HEK293T (cell line): ENCODE measurements at regions not wholly inside any gene's neighbourhood (a gene's known extent, or its start where the extent isn't known, plus 50 kb on each side); places are given as distances from the start of the nearest gene placed in this dataset.

Source experiments
- CTCF ChIA-PET: fragments of 350-600 bp; formaldehyde crosslinking; extraction: SDS; loops from one replicate; lab custom pipeline; 2021; ENCODE audit warnings: antibody characterized with exemption, inconsistent platforms; lab: Yijun Ruan, JAX
- POLR2A ChIA-PET: fragments of 350-600 bp; formaldehyde crosslinking; extraction: SDS; loops from one replicate; lab custom pipeline; 2020; ENCODE audit warnings: antibody characterized with exemption, inconsistent platforms; lab: Yijun Ruan, JAX
- DNase-seq: peaks from one replicate; pipeline ENCODE4 v3.0.0; 2012; ENCODE audit warnings: mixed read lengths; ENCODE audit errors: extremely low spot score
- ARNT ChIP-seq: fragments of 450-650 bp; IDR thresholded peaks from 2 replicates; pipeline ENCODE4 v1.6.1; 2017; ENCODE audit warnings: mild to moderate bottlenecking
- BHLHE40 ChIP-seq: fragments of 450-650 bp; IDR thresholded peaks from 2 replicates; pipeline ENCODE4 v1.6.1; 2016; ENCODE audit warnings: mild to moderate bottlenecking, moderate library complexity, borderline replicate concordance
- CTBP1 ChIP-seq: fragments of 450-650 bp; IDR thresholded peaks from 2 replicates; pipeline ENCODE4 v1.6.1; 2016; ENCODE audit warnings: borderline replicate concordance
- ELF4 ChIP-seq: fragments of 450-650 bp; IDR thresholded peaks from 2 replicates; pipeline ENCODE4 v1.6.1; 2017; ENCODE audit warnings: antibody characterized with exemption
- FOXA1 ChIP-seq: fragments of 450-650 bp; IDR thresholded peaks from 2 replicates; pipeline ENCODE4 v1.6.1; 2016; ENCODE audit warnings: mild to moderate bottlenecking
- FOXK2 ChIP-seq: fragments of 450-650 bp; IDR thresholded peaks from 2 replicates; pipeline ENCODE4 v1.6.1; 2016; ENCODE audit warnings: mild to moderate bottlenecking
- FOXM1 ChIP-seq: fragments of 450-650 bp; IDR thresholded peaks from 2 replicates; pipeline ENCODE4 v1.6.1; 2017; ENCODE audit warnings: mild to moderate bottlenecking, borderline replicate concordance
- HDGF ChIP-seq: fragments of 450-650 bp; IDR thresholded peaks from 2 replicates; pipeline ENCODE4 v1.6.1; 2017; ENCODE audit warnings: antibody characterized with exemption, borderline replicate concordance
- L3MBTL2 ChIP-seq: fragments of 450-650 bp; conservative IDR thresholded peaks from 2 replicates; pipeline ENCODE4 v1.6.1; 2016; ENCODE audit warnings: mild to moderate bottlenecking
- LEF1 ChIP-seq: fragments of 450-650 bp; IDR thresholded peaks from 2 replicates; pipeline ENCODE4 v1.6.1; 2017; ENCODE audit warnings: mild to moderate bottlenecking, borderline replicate concordance
- NFRKB ChIP-seq: fragments of 450-650 bp; IDR thresholded peaks from 2 replicates; pipeline ENCODE4 v1.6.1; 2016; ENCODE audit warnings: mild to moderate bottlenecking, moderate library complexity
- SP1 ChIP-seq: fragments of 450-650 bp; IDR thresholded peaks from 2 replicates; pipeline ENCODE4 v1.6.1; 2017
- SUZ12 ChIP-seq: fragments of 450-650 bp; IDR thresholded peaks from 2 replicates; pipeline ENCODE4 v1.6.1; 2016; ENCODE audit warnings: mild to moderate bottlenecking
- TARDBP ChIP-seq: fragments of 450-650 bp; IDR thresholded peaks from 2 replicates; pipeline ENCODE4 v1.6.1; 2016
- ZNF384 ChIP-seq: fragments of 450-650 bp; IDR thresholded peaks from 2 replicates; pipeline ENCODE4 v1.6.1; 2016
- TF ChIP-seq, protein P1 (sequence below): fragments of 450-650 bp; IDR thresholded peaks from 2 replicates; pipeline ENCODE4 v1.6.1; 2016

DNA sequence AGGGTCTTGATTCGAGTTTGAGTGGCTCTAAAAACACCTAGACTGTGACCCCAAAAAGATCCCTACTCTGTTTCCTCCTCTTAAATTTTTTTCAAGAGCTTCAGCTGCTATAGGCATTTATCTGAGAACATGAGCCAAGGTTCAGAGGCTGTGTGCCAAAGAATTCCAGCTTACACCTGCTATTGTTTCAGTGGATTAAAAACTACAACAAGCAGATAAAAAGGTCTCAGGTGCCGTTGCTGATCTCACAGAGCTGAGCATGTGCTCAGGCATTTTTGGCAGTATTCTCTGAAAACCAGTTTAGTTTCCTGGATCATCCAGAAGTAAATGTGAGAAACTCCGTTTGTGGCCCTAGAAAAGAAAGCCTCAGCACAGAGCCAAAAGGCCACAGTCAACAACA lies 349.2 kb downstream of the DEPDC1B start:
- TF ChIP-seq SUZ12 (no peak), ARNT (no peak), HDGF (no peak), BHLHE40 (no peak), FOXM1 (no peak), FOXK2 (no peak), SP1 (no peak), ZNF384 (no peak)
- CTCF ChIA-PET = no interaction called here
- no peak for DNase-seq
- POLR2A ChIA-PET = no interaction called here

DNA sequence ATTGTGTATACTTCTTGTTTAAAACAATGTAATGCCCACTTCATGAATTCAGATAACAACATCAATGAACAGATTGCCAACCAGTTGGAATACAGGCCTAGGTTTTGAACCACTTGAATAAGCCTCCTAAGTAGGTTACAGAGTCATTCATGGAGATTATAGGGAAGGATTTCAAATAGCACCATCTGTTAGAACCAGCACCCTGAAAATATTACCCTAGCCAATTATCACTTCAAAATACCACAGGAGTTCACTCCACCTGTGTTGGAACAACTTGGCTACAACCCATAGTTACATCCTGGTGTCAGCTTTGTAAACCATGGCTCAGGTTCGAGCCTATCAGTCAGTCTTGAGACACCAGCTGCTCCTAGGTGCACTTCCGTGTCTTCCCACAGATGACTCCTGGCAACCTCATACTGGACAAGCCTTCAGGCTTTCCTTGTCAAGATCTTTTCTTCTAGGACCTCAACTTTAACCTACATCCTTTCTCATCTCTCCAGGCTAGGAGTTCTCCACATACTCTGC lies 350.0 kb downstream of the DEPDC1B start:
- ChIA-PET CTCF (no interaction called here), POLR2A (no interaction called here)
- no peak for DNase-seq
- no peak for TF ChIP-seq TARDBP
- no peak for TF ChIP-seq SP1

DNA sequence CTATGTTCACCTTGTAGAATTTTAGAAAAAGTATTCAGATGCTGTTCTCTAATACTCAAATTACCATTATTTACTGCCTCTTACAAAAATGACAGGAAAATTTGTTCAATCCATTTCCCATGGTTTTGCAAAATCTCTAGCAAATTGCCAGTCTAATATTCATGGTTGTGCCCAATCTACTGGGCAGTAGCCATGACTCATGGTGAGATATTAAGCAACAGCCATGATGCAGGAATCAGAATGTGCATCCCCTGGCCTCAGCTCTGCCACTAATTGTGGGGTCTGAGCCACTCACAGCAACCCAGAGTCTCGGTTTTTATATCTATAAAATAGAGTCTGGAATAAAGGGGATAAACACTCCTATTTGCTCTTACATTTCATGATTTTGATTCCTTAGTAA lies 353.6 kb downstream of the DEPDC1B start:
- DNase-seq = no peak
- no peak for TF ChIP-seq SUZ12
- CTCF ChIA-PET = interaction anchor here (0.6 to 1.2 kb wide), 2 partner anchors 50 to 1429 kb away, joined by 3 read pairs; no protein-coding TSS in a partner anchor
- POLR2A ChIA-PET = no interaction called here

DNA sequence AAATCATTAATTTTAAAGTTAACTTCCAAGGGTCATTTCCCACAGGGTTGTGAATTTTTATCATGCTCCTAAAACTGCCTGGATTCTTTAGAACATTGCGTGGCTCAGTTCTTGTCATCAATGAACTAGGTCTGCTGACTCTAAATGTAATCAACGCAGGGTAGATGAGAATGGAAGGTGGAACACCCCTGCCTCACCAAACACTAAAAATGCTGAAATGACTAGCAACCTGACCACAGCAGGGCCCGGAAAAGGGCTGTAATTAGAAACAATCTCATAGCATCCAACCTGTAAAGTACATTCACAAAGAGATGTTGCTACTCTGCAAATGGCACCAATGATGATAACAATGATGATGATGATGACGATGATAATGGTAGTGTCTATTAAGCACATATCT lies 356.9 kb downstream of the DEPDC1B start:
- TF ChIP-seq ARNT (no peak), FOXA1 (no peak), BHLHE40 (no peak), TARDBP (no peak), FOXM1 (no peak), NFRKB (no peak), SUZ12 (no peak), LEF1 (no peak), HDGF (no peak), ELF4 (no peak), FOXK2 (no peak), L3MBTL2 (no peak), CTBP1 (no peak), ZNF384 (no peak), SP1 (no peak)
- TF ChIP-seq, protein P1, sequence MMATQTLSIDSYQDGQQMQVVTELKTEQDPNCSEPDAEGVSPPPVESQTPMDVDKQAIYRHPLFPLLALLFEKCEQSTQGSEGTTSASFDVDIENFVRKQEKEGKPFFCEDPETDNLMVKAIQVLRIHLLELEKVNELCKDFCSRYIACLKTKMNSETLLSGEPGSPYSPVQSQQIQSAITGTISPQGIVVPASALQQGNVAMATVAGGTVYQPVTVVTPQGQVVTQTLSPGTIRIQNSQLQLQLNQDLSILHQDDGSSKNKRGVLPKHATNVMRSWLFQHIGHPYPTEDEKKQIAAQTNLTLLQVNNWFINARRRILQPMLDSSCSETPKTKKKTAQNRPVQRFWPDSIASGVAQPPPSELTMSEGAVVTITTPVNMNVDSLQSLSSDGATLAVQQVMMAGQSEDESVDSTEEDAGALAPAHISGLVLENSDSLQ = no peak
- ChIA-PET POLR2A (no interaction called here), CTCF (no interaction called here)
- no peak for DNase-seq

DNA sequence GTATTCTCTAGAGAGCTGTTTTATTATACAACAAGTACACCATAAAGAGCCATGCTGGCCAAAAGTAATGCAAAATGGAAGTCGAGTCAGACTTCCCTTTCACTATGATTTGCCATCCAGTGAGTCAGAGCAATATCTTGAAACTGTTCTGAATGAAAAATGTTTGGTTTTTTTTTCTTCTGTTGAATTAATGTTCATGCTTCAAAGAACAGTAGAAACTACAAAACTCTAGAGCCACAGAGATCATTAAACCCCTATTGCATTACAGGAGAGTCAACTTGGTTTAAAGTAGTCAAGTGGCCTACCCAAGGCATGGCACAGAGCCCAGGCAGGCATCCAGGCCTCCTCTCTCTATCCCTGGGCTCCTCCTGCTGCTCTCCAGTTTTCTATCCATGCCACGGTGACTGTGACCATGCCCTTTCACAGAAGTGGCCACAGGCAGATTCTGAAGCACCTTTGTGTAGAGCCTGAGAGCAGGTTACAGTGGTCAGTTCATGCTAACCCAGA lies 358.9 kb downstream of the DEPDC1B start:
- TF ChIP-seq BHLHE40 (no peak), LEF1 (no peak), ELF4 (no peak), NFRKB (no peak), HDGF (no peak), FOXA1 (no peak), CTBP1 (no peak), L3MBTL2 (no peak)
- TF ChIP-seq, protein P1 = no peak
- no peak for DNase-seq
- CTCF ChIA-PET = no interaction called here

DNA sequence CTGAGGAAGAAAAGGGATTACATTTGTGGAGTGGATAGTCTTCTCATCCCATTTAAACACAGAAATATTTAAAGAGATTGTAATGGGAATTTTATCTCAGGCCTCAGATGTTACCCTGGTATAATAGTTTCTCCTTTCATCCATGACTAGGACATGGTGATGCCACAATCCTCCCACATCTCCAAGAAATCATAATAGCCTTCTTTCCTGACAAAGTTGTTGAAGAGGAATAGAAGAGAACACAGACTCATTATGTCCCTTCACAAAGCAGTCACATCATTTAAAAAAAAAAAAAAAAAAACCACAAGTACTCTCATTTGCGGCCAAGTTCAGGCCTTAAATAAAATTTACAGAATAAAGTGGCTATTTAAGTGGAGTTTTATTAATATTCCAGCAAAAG lies 359.6 kb downstream of the DEPDC1B start:
- DNase-seq = no peak
- ChIA-PET POLR2A (no interaction called here), CTCF (no interaction called here)
- no peak for TF ChIP-seq NFRKB
- TF ChIP-seq FOXK2 = no peak
- no peak for TF ChIP-seq ZNF384
- TF ChIP-seq L3MBTL2 = no peak
- no peak for TF ChIP-seq FOXA1
- TF ChIP-seq ELF4 = no peak
- TF ChIP-seq SP1 = no peak
- no peak for TF ChIP-seq LEF1
- TF ChIP-seq TARDBP = no peak
- TF ChIP-seq SUZ12 = no peak
- no peak for TF ChIP-seq FOXM1
- no peak for TF ChIP-seq BHLHE40
- TF ChIP-seq, protein P1 = no peak
- no peak for TF ChIP-seq ARNT
- TF ChIP-seq HDGF = no peak
- TF ChIP-seq CTBP1 = no peak

More for the DNA sequence above, 358.9 kb downstream of the DEPDC1B start:
- POLR2A ChIA-PET = no interaction called here

DNA sequence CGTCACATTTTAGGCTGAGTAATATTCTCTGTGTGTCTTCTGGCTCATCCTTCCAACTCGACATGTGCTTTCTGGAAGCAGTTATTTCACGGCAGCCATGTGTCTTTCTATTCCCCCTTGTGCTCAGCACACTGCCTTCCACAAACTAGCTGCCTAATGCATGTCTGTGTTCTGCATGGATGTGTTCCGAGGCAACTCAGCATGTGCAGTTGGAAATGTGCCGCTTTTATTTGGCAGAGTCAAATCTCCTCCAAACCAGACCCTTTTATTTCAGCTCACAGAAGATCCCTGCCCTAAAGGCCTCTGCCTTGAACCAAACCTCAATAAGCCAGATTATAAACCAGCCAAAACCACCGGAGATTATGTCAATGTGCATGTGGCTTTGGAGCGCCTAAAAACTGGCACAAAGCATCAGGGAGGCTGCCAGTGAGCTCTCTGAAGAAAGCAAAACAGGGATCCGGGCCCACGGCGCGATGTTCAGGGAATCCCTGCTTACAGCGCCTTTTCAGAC lies 360.2 kb downstream of the DEPDC1B start:
- CTCF ChIA-PET = no interaction called here
- no peak for DNase-seq
- POLR2A ChIA-PET = no interaction called here
- TF ChIP-seq, protein P1 = no peak
- TF ChIP-seq CTBP1 (no peak), ZNF384 (no peak), LEF1 (no peak), NFRKB (no peak), SUZ12 (no peak), FOXM1 (no peak), BHLHE40 (no peak), FOXK2 (no peak), ARNT (no peak), L3MBTL2 (no peak), FOXA1 (no peak), ELF4 (no peak), SP1 (no peak), TARDBP (no peak), HDGF (no peak)
